ENCODE measurements at regions not wholly inside any gene's neighbourhood (a gene's known extent, or its start where the extent isn't known, plus 50 kb on each side); places are given as distances from the start of the nearest gene placed in this dataset.

DNA sequence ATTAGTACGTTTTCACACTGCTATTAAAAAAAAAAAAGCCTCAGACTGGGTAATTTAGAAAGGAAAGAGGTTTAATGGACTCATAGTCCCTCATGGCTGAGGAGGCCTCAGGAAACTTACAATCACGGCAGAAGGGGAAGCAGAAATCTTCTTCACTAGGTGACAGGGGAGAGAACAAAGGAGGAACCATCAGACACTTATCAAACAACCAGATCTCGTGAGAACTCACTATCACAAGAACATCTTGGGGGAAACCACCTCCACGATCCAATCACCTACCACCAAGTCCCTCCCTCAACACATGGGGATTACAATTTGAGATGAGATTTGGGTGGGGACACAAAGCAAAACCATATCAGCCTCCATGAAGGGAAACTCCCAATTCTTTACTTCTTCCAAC, 85.2 kb upstream of the MAFB start:
- TF ChIP-seq, protein P1, sequence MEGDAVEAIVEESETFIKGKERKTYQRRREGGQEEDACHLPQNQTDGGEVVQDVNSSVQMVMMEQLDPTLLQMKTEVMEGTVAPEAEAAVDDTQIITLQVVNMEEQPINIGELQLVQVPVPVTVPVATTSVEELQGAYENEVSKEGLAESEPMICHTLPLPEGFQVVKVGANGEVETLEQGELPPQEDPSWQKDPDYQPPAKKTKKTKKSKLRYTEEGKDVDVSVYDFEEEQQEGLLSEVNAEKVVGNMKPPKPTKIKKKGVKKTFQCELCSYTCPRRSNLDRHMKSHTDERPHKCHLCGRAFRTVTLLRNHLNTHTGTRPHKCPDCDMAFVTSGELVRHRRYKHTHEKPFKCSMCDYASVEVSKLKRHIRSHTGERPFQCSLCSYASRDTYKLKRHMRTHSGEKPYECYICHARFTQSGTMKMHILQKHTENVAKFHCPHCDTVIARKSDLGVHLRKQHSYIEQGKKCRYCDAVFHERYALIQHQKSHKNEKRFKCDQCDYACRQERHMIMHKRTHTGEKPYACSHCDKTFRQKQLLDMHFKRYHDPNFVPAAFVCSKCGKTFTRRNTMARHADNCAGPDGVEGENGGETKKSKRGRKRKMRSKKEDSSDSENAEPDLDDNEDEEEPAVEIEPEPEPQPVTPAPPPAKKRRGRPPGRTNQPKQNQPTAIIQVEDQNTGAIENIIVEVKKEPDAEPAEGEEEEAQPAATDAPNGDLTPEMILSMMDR (conservative IDR thresholded peaks at IDR 0.05; ENCODE audit: low read depth, low read length): no peak
- no peak for TF ChIP-seq EZH2phosphoT487 (IDR thresholded peaks at IDR 0.05; ENCODE audit: borderline replicate concordance, low read length)
- TF ChIP-seq EZH2 (IDR thresholded peaks at IDR 0.05; ENCODE audit: low read length, unreplicated experiment): no peak
